Psoas muscle (tissue), 7 donors: ENCODE measurements at regions not wholly inside any gene's neighbourhood (a gene's known extent, or its start where the extent isn't known, plus 50 kb on each side); places are given as distances from the start of the nearest gene placed in this dataset.

Experiments
- ATAC-seq, 4 donors: fragments of 200-7000 bp; cut with Tn5 transposase; one replicate each; pipeline ENCODE4 v1.9.1; 2020; ENCODE audit warnings: moderate library complexity in 3 of 4, mild to moderate bottlenecking in 2 of 4
- DNase-seq, 2 donors: peaks; one replicate each; pipeline ENCODE4 v3.0.0-alpha.2; 2020
- H3K27ac ChIP-seq: fragments of 200-600 bp; one replicate; pipeline ENCODE4 v1.8.0; 2022
- H3K27me3 ChIP-seq, 3 donors: fragments of 200-600 bp in 1 of 3; one replicate each; pipeline versions ENCODE4 v1.6.1 to v1.8.0; 2013 to 2022; ENCODE audit warnings: low read length in 2 of 3, mild to moderate bottlenecking in 2 of 3, moderate library complexity in 1 of 3; ENCODE audit not compliant: insufficient read depth in 3 of 3
- H3K36me3 ChIP-seq, 2 donors: fragments of 200-600 bp in 1 of 2; one replicate each; pipeline versions ENCODE4 v1.6.1 to v1.8.0; 2013 to 2022; ENCODE audit warnings: low read depth in 1 of 2, mild to moderate bottlenecking in 1 of 2, moderate library complexity in 1 of 2; ENCODE audit not compliant: insufficient read depth in 1 of 2
- H3K4me1 ChIP-seq: fragments of 200-600 bp; one replicate; pipeline ENCODE4 v1.8.0; 2022
- H3K4me3 ChIP-seq: fragments of 200-600 bp; one replicate; pipeline ENCODE4 v1.8.0; 2022; ENCODE audit warnings: mild to moderate bottlenecking
- H3K9me3 ChIP-seq: fragments of 200-600 bp; one replicate; pipeline ENCODE4 v1.8.0; 2022
- CTCF ChIP-seq: fragments of 200-600 bp; IDR thresholded peaks from one replicate; pipeline ENCODE4 v1.8.0; 2022; ENCODE audit warnings: antibody characterized with exemption
- WGBS, 3 donors: extraction: QIAGEN DNeasy Blood & Tissue Kit; methylation state at CpG; one replicate each; pipeline versions ENCODE4 v1.1.6 to v1.1.7; 2013; 5-methylcytosine and 5-hydroxymethylcytosine counted together
- intact Hi-C, 2 donors: fragments of 100-400 bp; cut with DNase I; formaldehyde crosslinking; loops; one replicate each; pipeline versions ENCODE4 v1.11.0 to v1.14.2; 2022
- donor health status: healthy with polysubstance abuse.
- donor health status: DM: no; HTN: no; CAD: no; lungs with moderate emphysema.
- donor health status: Bipolar disorder and iron deficiency.
- donor health status: healthy.
- donor health status: DM: yes; HTN: yes; CAD: no.
- donor health status: DM: no; HTN: no; CAD: no.
- donor health status: DM: yes; HTN: yes; CAD: no.

GRCh38 chr18:40926679-40927078, 1028.4 kb upstream of the PIK3C3 start:
- Histone ChIP-seq H3K4me1 (no peaks in the 10 kb centered on the region), H3K27me3 (peaks cover 0 to 2% (median 0%) of the 10 kb centered on the region in 3 donors), H3K36me3 (no peaks in the 10 kb centered on the region), H3K27ac (no peak overlapping the region), H3K4me3 (no peak overlapping the region), H3K9me3 (no peaks in the 10 kb centered on the region)
- ATAC-seq, result no peak
- TF ChIP-seq CTCF, result no peak
- WGBS, 3 donors, result 37 to 48% (median 37%) methylated on average over 5 of the region's 5 CpGs
- DNase-seq, result no peak
- intact Hi-C loops, result no loop called here

- intact Hi-C loops, result no loop called here
- Histone ChIP-seq H3K9me3 (no peaks in the 10 kb centered on the region), H3K27ac (no peak overlapping the region), H3K4me1 (no peaks in the 10 kb centered on the region), H3K36me3 (no peaks in the 10 kb centered on the region), H3K27me3 (no peaks in the 10 kb centered on the region), H3K4me3 (no peak overlapping the region)
- TF ChIP-seq CTCF, result no peak
- 75 to 89% (median 83%) methylated on average over 1 of the region's 1 CpG for WGBS, 3 donors
- no peak for DNase-seq
- ATAC-seq, result no peak
Measured at GRCh38 chr18:40925071-40925541, 1029.9 kb upstream of the PIK3C3 start.

- Histone ChIP-seq H3K36me3 (no peaks in the 10 kb centered on the region), H3K27ac (no peak overlapping the region), H3K4me1 (no peaks in the 10 kb centered on the region), H3K27me3 (no peaks in the 10 kb centered on the region), H3K4me3 (no peak overlapping the region), H3K9me3 (no peaks in the 10 kb centered on the region)
- DNase-seq, result no peak
- TF ChIP-seq CTCF, result no peak
- no peak for ATAC-seq
- intact Hi-C loops, result no loop called here
- 73 to 76% (median 74%) methylated on average over 4 of the region's 4 CpGs for WGBS, 3 donors
Measured at GRCh38 chr18:40921845-40922629, 1033.0 kb upstream of the PIK3C3 start.

- Histone ChIP-seq H3K4me1 (no peaks in the 10 kb centered on the region), H3K4me3 (no peak overlapping the region), H3K27ac (no peak overlapping the region), H3K36me3 (no peaks in the 10 kb centered on the region), H3K27me3 (no peaks in the 10 kb centered on the region), H3K9me3 (no peaks in the 10 kb centered on the region)
- DNase-seq (no peak), ATAC-seq (no peak)
- TF ChIP-seq CTCF, result no peak
- intact Hi-C loops, result no loop called here
Measured at GRCh38 chr18:40917056-40917455, 1038.0 kb upstream of the PIK3C3 start.

GRCh38 chr18:40915724-40916123, 1039.3 kb upstream of the PIK3C3 start:
- H3K4me3 ChIP-seq, result no peak overlapping the region
- no peaks in the 10 kb centered on the region for H3K36me3 ChIP-seq
- TF ChIP-seq CTCF, result no peak
- no peaks in the 10 kb centered on the region for H3K27me3 ChIP-seq
- H3K27ac ChIP-seq, result no peak overlapping the region
- no peaks in the 10 kb centered on the region for H3K9me3 ChIP-seq
- intact Hi-C loops, result no loop called here
- DNase-seq (no peak), ATAC-seq (no peak)
- no peaks in the 10 kb centered on the region for H3K4me1 ChIP-seq
- 66 to 76% (median 70%) methylated on average over 4 of the region's 4 CpGs for whole genome bisulfite sequencing, 3 donors
